HepG2 (cell line): ENCODE measurements at regions not wholly inside any gene's neighbourhood (a gene's known extent, or its start where the extent isn't known, plus 50 kb on each side); places are given as distances from the start of the nearest gene placed in this dataset.
A peak's percentile ranks its signal among the peaks of the same experiment; 100 is the strongest.

Experiments used
- BRCA1 ChIP-seq: sonication (generic); formaldehyde crosslinking; IDR thresholded peaks from 2 replicates; pipeline ENCODE4 v1.4.0; 2020; ENCODE audit warnings: missing genetic modification reagents
- CBX2 ChIP-seq, 2 experiments: fragments of 200-600 bp in 1 of 2; sonication (generic); formaldehyde crosslinking in 1 of 2; IDR thresholded peaks; 2 replicates each; pipeline versions ENCODE4 v1.7.0 to v1.8.1; 2018 to 2022; ENCODE audit warnings: low read depth in 2 of 2, low read length in 1 of 2, mild to moderate bottlenecking in 1 of 2, missing genetic modification reagents in 1 of 2
- CREBL2 ChIP-seq: sonication (generic); formaldehyde crosslinking; IDR thresholded peaks from 2 replicates; pipeline ENCODE4 v1.8.1; 2023; ENCODE audit warnings: missing genetic modification reagents, mild to moderate bottlenecking, borderline replicate concordance
- HMG20A ChIP-seq: IDR thresholded peaks from 2 replicates; pipeline ENCODE4 v1.6.1; 2016; ENCODE audit warnings: borderline replicate concordance
- IKZF1 ChIP-seq: fragments of 450-650 bp; IDR thresholded peaks from 2 replicates; pipeline ENCODE4 v1.7.1; 2016
- MAZ ChIP-seq, 2 experiments: sonication (generic) in 1 of 2; formaldehyde crosslinking in 1 of 2; IDR thresholded peaks; 2 replicates each; pipeline versions ENCODE4 v1.5.0 to v1.6.1; 2012 to 2020; ENCODE audit warnings: low read depth in 2 of 2, mild to moderate bottlenecking in 2 of 2, borderline replicate concordance in 1 of 2, improper control_type of control experiment in 1 of 2, low read length in 1 of 2, missing genetic modification reagents in 1 of 2, moderate library complexity in 1 of 2
- NFIB ChIP-seq: sonication (generic); formaldehyde crosslinking; IDR thresholded peaks from 2 replicates; pipeline ENCODE4 v1.9.0; 2021; ENCODE audit warnings: missing genetic modification reagents, mild to moderate bottlenecking, borderline replicate concordance
- TFE3 ChIP-seq: IDR thresholded peaks from 2 replicates; pipeline ENCODE4 v1.6.1; 2016
- THAP9 ChIP-seq: sonication (generic); formaldehyde crosslinking; IDR thresholded peaks from 2 replicates; pipeline ENCODE4; 2020; ENCODE audit warnings: missing genetic modification reagents, mild to moderate bottlenecking, borderline replicate concordance
- ZFP36 ChIP-seq: fragments of 150-350 bp; IDR thresholded peaks from 2 replicates; pipeline ENCODE4 v1.6.1; 2018; ENCODE audit warnings: borderline replicate concordance, low read length, low read depth; ENCODE audit not compliant: partially characterized antibody
- ZMYM4 ChIP-seq: sonication (generic); formaldehyde crosslinking; IDR thresholded peaks from 2 replicates; pipeline ENCODE4 v1.8.1; 2023; ENCODE audit warnings: mild to moderate bottlenecking, missing genetic modification reagents
- ZNF383 ChIP-seq: sonication (generic); formaldehyde crosslinking; IDR thresholded peaks from 2 replicates; pipeline ENCODE4 v1.4.0; 2020; ENCODE audit warnings: missing genetic modification reagents, mild to moderate bottlenecking, borderline replicate concordance
- ZSCAN31 ChIP-seq: sonication (generic); formaldehyde crosslinking; IDR thresholded peaks from 2 replicates; pipeline ENCODE4 v1.5.0; 2020; ENCODE audit warnings: low read depth, mild to moderate bottlenecking, missing genetic modification reagents
- TF ChIP-seq, protein P1 (sequence below): IDR thresholded peaks from 2 replicates; pipeline ENCODE4 v1.6.1; 2016; ENCODE audit warnings: low read depth, control low read depth

DNA sequence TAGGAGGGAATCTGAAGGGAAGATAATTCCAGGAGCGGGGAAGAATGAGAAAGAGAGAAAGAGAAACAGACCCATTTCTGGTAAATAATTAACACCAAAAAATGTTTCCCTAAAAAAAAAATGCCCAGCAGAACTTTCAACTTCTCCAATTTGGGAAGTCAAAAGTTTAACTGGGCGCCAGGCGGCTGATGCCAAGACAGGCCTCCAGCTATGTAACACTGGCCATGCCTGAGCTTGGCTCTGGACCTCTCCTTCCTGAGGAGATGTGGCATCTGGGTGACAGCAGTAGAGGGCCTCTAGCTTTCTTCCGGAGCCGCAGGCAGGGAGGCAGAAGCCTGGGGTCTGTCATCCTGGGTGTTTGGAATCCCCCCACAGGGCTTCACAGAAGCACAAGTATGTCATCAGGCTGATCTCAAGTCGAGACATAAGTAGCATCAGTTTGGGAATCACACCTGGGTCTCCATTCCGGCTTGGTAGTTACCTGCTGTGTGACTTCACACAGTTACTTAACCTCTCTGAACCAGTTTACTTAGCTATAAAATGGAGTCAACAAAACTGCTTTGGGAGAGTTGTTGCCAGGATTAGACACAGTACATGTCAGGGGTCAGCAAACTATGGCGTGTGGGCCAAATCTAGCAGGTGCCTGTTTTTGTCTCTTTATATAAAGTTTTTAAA, 50.5 kb upstream of the TCF7L2 start (continued):
- TF ChIP-seq THAP9 (CRISPR knock-in tag) (no peak), ZMYM4 (CRISPR knock-in tag) (no peak), CREBL2 (CRISPR knock-in tag) (no peak), ZFP36 (peak; percentile 60), ZSCAN31 (no peak; the same call in 1 of the 2 replicates), BRCA1 (CRISPR knock-in tag) (no peak), CBX2 (IDR thresholded peaks at IDR 0.05; ENCODE audit: low read depth, low read length) (no peak), CBX2 (CRISPR knock-in tag; IDR thresholded peaks at IDR 0.05; ENCODE audit: low read depth) (no peak), MAZ (IDR thresholded peaks at IDR 0.05; ENCODE audit: borderline replicate concordance, low read depth, low read length) (no peak), MAZ (CRISPR knock-in tag; IDR thresholded peaks at IDR 0.05; ENCODE audit: low read depth) (peak; percentile 11; the same call in 1 of the 2 replicates), ZNF383 (CRISPR knock-in tag) (no peak), IKZF1 (no peak), HMG20A (no peak), TFE3 (CRISPR knock-in tag) (0 out of 2 replicates have a peak, but pooled peaks have one; percentile 4), NFIB (CRISPR knock-in tag) (no peak)
- TF ChIP-seq, protein P1, sequence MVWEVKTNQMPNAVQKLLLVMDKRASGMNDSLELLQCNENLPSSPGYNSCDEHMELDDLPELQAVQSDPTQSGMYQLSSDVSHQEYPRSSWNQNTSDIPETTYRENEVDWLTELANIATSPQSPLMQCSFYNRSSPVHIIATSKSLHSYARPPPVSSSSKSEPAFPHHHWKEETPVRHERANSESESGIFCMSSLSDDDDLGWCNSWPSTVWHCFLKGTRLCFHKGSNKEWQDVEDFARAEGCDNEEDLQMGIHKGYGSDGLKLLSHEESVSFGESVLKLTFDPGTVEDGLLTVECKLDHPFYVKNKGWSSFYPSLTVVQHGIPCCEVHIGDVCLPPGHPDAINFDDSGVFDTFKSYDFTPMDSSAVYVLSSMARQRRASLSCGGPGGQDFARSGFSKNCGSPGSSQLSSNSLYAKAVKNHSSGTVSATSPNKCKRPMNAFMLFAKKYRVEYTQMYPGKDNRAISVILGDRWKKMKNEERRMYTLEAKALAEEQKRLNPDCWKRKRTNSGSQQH (CRISPR knock-in tag), result no peak
